Caki2 (cell line): ENCODE measurements at regions not wholly inside any gene's neighbourhood (a gene's known extent, or its start where the extent isn't known, plus 50 kb on each side); places are given as distances from the start of the nearest gene placed in this dataset.
A peak's percentile ranks its signal among the peaks of the same experiment; 100 is the strongest.
"Not testable (repeated sequence)": the region's sequence is repeated elsewhere in the genome, so short reads cannot be mapped to it uniquely, and the experiment has no call there.

Experiments used
- DNase-seq: peaks from one replicate; pipeline ENCODE4 v3.0.0-alpha.2; 2015; ENCODE audit warnings: low read depth
- in situ Hi-C: cut with HindIII; loops from 2 replicates; pipeline ENCODE4 v1.10.0; 2016; ENCODE audit warnings: low sequenced_read_pairs, low pct_unique_long_range_greater_than_20kb, mixed read lengths

GRCh38 chr2:125698280-125698679 is 957.7 kb upstream of the GYPC start:
- in situ Hi-C loops = no loop called here
- DNase-seq = no peak

GRCh38 chr2:125701070-125701469 is 954.9 kb upstream of the GYPC start:
- in situ Hi-C loops = no loop called here

GRCh38 chr2:125707611-125708010 is 948.3 kb upstream of the GYPC start:
- in situ Hi-C loops = no loop called here
- DNase-seq = no peak

More at GRCh38 chr2:125701070-125701469, 954.9 kb upstream of the GYPC start:
- no peak for DNase-seq

- no peak for DNase-seq
- in situ Hi-C loops = no loop called here
These were observed 945.4 kb upstream of the GYPC start for GRCh38 chr2:125710561-125710960.

- in situ Hi-C loops = no loop called here
- no peak for DNase-seq
These were observed 944.9 kb upstream of the GYPC start for GRCh38 chr2:125711075-125711474.

- DNase-seq = no peak
These were observed 942.4 kb upstream of the GYPC start for GRCh38 chr2:125713533-125713932.

GRCh38 chr2:125721072-125721721 is 934.8 kb upstream of the GYPC start:
- in situ Hi-C loops = no loop called here
- DNase-seq = no peak

More at GRCh38 chr2:125713533-125713932, 942.4 kb upstream of the GYPC start:
- in situ Hi-C loops = no loop called here

- DNase-seq = no peak
- in situ Hi-C loops = no loop called here
These were observed 925.0 kb upstream of the GYPC start for GRCh38 chr2:125730921-125731320.

GRCh38 chr2:125736306-125736705 is 919.7 kb upstream of the GYPC start:
- DNase-seq = no peak
- in situ Hi-C loops = no loop called here

GRCh38 chr2:125745514-125745913 is 910.4 kb upstream of the GYPC start:
- peak; percentile 4 for DNase-seq

GRCh38 chr2:125746321-125747164 is 909.4 kb upstream of the GYPC start:
- in situ Hi-C loops = no loop called here
- no peak for DNase-seq

More at GRCh38 chr2:125745514-125745913, 910.4 kb upstream of the GYPC start:
- in situ Hi-C loops = no loop called here

GRCh38 chr2:125747165-125747425 is 908.9 kb upstream of the GYPC start:
- in situ Hi-C loops = no loop called here
- no peak for DNase-seq

GRCh38 chr2:125756431-125756830 is 899.5 kb upstream of the GYPC start:
- in situ Hi-C loops = no loop called here
- no peak for DNase-seq

GRCh38 chr2:125796784-125797183 is 859.2 kb upstream of the GYPC start:
- in situ Hi-C loops = no loop called here
- no peak for DNase-seq

GRCh38 chr2:125797192-125797591 is 858.8 kb upstream of the GYPC start:
- in situ Hi-C loops = no loop called here

GRCh38 chr2:125822746-125823145 is 833.2 kb upstream of the GYPC start:
- in situ Hi-C loops = no loop called here
- DNase-seq = no peak

More at GRCh38 chr2:125797192-125797591, 858.8 kb upstream of the GYPC start:
- no peak for DNase-seq

GRCh38 chr2:125825781-125826180 is 830.2 kb upstream of the GYPC start:
- DNase-seq, in situ Hi-C loops: not testable (repeated sequence)

- in situ Hi-C loops = no loop called here
These were observed 818.8 kb upstream of the GYPC start for GRCh38 chr2:125837128-125837527.

GRCh38 chr2:125837611-125838010 is 818.3 kb upstream of the GYPC start:
- in situ Hi-C loops = no loop called here
- no peak for DNase-seq

More at GRCh38 chr2:125837128-125837527, 818.8 kb upstream of the GYPC start:
- DNase-seq = no peak

GRCh38 chr2:125839945-125840344 is 816.0 kb upstream of the GYPC start:
- DNase-seq = no peak
- in situ Hi-C loops = no loop called here
